ENCODE measurements at regions not wholly inside any gene's neighbourhood (a gene's known extent, or its start where the extent isn't known, plus 50 kb on each side); places are given as distances from the start of the nearest gene placed in this dataset.

- TF ChIP-seq, protein P1, sequence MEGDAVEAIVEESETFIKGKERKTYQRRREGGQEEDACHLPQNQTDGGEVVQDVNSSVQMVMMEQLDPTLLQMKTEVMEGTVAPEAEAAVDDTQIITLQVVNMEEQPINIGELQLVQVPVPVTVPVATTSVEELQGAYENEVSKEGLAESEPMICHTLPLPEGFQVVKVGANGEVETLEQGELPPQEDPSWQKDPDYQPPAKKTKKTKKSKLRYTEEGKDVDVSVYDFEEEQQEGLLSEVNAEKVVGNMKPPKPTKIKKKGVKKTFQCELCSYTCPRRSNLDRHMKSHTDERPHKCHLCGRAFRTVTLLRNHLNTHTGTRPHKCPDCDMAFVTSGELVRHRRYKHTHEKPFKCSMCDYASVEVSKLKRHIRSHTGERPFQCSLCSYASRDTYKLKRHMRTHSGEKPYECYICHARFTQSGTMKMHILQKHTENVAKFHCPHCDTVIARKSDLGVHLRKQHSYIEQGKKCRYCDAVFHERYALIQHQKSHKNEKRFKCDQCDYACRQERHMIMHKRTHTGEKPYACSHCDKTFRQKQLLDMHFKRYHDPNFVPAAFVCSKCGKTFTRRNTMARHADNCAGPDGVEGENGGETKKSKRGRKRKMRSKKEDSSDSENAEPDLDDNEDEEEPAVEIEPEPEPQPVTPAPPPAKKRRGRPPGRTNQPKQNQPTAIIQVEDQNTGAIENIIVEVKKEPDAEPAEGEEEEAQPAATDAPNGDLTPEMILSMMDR (IDR thresholded peaks at IDR 0.05; ENCODE audit: poor library complexity), result no peak
- TF ChIP-seq EZH2 (IDR thresholded peaks at IDR 0.05; ENCODE audit: borderline replicate concordance) (no peak), EZH2phosphoT487 (IDR thresholded peaks at IDR 0.05; ENCODE audit: low read depth, severe bottlenecking, unreplicated experiment) (no peak)
Observed at GRCh38 chr14:94713115-94713514, 56.8 kb downstream of the GSC start.
